Hematopoietic multipotent progenitor cell treated with erythropoietin and hydrocortisone succinate and interleukin-3 and kit ligand, for 15 days (in vitro differentiated cells): ENCODE measurements at regions not wholly inside any gene's neighbourhood (a gene's known extent, or its start where the extent isn't known, plus 50 kb on each side); places are given as distances from the start of the nearest gene placed in this dataset.

Experiments used
- DNase-seq: peaks from one replicate; pipeline ENCODE4 v3.0.0-alpha.2; 2015; ENCODE audit warnings: low spot score

DNA sequence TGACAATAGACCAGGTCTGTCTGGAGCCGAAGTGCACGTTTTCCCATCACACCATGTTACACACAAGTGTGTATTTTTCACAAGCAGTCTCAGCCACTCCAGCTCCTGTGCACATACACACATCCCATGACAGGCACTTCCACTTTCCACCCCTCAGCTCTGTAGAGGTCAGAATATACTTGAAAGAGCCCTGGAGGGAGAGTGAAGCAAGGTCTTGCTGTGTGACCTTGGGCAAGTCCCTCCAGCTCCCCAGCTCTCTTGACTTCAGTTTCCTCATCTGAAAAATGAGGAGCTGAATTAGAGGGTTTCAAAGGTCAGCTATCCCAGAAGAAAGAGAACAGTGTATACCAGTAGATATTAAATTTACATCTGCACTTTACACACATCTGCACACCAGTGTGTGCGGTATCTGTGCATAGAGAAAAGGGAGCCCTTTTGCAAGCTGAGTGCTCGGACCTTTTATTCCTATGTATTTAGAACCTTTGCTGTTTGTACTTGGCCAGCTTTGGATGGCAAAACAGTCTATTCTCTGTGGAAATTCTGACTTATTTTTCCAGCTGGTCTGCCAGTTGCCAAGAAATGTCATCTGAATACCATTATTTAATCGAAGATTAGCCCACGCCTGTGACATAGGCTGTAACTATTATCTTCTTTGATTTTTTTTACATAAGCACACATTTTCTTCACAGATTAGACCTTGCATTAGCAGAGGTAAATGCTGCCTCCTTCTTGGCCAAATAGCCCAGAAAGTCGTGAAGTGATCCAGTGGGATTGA lies 528.0 kb downstream of the BNC2 start:
- DNase-seq, result no peak

DNA sequence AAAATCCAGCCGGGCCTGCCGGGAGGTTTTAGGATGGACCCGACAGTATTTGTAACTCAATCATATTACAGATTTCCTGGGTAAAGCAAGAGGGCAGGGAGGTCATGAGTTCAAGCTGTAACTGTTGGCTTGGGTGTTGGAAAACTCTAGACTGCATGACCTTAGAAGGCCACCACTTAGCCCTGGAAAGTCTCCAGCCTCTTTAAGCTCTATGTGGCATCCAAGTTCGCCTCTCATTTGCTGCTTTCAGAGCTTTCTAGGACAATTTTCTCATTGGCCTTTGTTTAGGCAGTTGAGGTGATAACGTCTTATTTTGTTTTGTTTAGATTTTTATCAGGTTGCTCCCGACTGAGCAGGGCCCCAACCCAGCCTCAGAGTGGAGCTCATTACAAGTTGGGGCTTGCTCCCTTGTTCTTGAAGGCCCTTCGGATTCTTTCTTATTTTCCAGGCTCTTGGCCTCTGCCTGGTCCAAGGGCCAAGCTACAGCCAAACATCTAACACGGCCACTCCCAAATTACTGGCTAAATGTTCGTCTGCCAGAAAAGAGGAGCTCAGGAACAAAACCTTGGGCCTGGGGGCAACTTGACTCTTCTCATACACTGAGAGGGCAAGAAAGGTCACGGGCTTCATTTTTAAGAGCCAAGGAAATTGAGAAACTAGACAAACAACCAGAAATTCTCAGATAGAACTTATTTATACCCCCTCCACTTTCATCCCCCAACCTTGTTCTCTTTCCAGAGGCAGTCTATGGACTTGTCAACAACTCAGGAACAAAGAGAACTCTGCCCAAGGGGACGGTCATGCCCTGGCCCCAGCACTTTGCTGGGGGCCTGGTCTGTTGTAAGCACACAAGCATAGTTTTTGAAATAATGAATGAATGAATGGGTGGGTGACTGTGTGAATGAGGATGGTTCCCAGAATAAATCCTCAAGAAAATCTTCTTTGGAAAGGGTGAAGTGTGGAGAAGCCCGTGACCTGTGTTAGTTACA lies 526.9 kb downstream of the BNC2 start:
- no peak for DNase-seq

DNA sequence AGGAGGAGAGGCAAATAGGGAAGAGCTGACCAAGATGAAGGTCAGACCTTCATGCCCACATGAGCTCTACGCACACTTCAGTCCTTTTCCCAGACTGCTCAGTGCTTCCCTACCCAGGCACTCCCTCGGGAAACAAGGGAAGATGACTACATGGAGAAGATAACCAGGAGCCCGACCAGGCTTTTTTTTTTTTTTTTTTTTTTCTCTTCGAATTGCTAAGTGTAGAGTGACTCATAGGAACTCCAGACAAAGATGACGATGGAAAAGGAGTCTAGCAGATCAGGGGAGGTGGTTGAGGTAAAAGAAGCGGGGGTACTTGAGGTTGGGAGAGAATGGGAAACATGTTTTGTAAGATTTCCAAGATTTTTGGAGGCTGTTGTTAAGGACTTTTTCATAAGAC lies 526.1 kb downstream of the BNC2 start:
- DNase-seq, result no peak

DNA sequence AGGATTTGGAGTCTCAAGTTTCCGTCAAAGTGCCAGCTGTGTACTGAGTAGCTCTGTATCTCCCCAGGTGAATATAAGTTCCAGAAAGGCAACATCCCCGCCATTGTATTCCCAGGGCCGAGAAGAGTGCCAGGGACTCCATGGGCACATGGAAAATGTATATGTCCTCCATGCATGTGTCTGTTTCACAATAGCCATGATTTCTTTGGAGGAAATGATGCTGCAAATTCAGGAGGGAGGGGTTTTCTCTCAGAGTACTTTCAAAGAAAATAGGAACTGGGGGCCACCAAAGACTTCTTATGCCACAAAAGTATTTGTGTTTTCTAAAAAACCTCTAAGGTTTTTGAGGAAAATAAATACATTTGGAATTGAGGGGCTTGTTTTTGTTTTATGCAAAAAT lies 524.6 kb downstream of the BNC2 start:
- DNase-seq, result no peak

DNA sequence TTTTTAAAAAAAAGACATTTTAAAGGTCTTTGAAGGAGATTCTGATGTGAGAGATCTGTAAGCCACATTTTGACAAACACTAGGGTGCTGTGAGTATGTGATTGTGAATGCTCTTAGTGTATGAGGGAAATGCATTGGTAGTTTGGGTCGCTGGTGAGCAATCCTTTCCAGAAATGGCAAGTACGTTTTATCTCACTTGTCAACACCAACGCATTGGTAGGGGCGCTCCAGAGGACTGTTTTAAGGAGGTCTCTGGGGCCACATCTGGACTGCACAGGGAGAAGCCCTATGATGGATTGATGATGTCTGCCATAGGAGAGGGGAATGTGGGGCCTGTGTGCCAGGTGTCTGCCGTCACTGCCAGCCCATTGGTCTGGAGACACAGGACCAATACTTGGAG lies 522.6 kb downstream of the BNC2 start:
- no peak for DNase-seq

DNA sequence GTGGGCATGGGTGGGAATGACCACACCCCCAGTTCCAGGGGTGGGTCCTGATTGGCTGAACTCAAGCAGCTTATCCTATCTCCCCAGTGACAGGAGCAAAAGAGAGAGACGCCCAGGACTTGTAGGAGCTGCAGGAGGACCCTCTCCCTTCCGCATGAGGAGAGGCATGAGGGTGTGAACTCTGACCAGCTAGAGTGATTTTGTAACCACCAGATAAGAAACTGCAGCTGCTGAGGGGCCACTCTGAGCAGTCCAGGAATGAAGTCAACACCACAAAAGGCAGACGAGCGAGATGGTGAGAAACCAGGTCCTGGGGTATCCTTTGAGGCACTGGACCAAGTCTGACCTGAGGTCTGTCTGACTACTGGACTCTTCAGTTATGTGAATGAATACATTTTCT lies 521.9 kb downstream of the BNC2 start:
- no peak for DNase-seq

DNA sequence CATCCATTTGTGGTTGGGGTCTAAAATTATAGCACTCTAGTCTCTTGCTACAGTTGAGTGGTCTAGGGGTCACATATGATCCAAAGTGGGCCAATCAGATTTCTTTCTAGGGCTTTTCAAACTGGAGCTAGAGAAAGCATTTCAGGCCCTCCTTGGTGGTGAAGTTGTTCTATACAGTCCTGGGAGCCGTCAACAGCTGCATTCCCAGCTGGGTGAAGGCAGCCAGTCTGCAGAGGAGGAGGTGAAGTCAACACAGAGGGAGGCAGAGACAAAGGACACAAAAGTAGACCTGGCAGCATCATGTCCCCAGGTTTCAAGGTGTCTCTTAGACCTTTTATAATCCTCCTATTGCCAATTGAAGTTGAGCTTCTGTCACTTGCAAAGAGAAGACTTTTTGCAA lies 518.2 kb downstream of the BNC2 start:
- DNase-seq, result no peak

DNA sequence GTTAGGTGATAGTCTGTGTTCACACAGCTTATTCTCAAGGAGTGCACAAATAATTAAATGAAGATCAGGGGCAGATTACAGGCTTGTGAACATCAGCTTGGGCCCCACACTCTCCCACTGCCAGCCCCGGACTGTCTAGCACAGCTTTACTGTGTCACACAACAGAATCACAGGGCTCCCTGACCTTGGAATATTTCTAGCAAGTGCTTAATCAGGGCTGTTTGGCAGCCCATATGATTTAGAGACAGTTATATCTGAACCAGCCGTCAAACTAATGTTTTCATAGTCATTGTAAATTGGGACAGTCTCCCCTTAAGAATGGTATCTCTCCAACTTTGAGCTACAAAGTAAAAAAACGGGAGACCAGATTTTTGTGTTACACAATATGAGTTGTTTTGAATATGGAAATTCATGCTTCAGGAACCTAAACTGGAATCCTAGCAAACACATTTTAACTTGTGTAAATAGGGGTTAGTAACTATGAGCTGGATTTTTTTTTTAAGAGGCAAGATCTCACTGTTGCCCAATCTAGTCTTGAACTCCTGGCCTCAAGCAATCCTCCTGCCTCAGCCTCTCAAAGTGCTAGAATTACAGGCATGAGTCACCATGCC lies 517.6 kb downstream of the BNC2 start:
- no peak for DNase-seq

DNA sequence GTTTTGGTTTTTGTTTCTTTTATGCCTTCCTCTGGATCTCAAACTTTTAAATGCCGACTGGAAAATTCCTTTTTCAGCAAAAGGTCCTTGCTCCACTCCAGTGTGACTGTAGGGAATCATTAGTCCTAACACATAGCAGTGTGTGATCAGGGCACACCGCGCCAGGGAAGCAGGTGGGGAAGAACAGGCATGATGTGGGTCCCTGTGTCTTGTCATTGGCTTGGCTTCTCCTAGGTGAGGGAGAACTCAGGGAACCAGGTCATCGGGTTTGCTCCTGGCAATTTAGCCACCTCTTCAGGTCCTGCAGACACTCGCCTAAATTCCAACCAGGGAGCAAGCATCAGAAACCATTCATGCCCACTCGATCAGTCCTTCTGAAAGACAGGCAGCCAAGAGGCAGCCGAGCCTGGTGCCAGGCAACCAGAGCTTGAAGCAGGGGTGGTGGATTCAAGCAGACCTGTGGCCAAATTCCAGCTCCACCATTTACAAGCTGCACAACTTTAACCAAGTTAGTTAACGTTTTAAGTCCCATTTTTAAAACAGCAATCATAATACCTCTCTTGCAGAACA lies 514.2 kb downstream of the BNC2 start:
- DNase-seq, result no peak

DNA sequence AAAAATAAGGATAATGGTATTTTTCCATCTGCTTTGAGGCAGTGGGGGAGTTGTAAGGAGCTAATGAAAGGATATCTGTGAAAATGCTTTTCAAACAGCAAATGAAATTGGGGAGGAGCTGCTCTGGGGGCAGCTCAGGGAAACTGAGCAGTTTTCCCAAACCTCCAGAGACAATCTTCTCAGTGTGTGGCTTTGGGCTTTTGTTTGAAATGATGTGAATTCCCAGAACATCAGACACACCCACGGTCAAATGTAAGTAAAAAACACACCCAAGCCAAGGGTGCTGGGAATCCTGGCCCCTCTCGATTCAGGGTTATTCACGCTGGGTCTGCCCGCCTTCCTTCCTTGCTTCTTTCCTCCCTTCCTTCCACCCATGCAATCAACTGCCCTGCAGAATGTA lies 512.6 kb downstream of the BNC2 start:
- no peak for DNase-seq

DNA sequence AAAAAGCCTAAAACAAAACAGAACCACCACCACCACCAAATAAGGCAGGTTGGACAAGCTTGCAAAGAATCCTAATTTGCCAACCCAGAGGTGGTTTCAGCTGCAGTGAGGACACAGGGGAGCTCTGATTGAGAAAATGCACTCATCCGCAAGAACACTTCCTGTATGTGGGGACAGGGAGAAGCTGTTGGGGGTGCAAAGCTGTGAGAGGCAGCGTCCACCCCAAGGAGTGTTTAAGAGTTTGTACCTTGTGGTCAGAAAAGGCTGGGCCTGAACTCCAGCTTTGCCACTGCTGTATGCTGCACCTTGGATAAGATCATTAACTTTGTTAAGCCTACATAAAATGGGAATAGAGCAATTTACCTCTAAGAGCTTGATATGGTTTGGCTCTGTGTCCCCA lies 511.7 kb downstream of the BNC2 start:
- no peak for DNase-seq
